Natural killer cell (primary cell): ENCODE measurements at regions not wholly inside any gene's neighbourhood (a gene's known extent, or its start where the extent isn't known, plus 50 kb on each side); places are given as distances from the start of the nearest gene placed in this dataset.

ENCODE experiments used
- ATAC-seq, 3 donors: fragments of 150-1000 bp in 2 of 3; fragments of 200-7000 bp in 1 of 3; cut with Tn5 transposase; 1 replicate in 1 of 3; 2 replicates in 2 of 3; pipeline ENCODE4 v1.10.0; 2021; ENCODE audit warnings: mild to moderate bottlenecking in 2 of 3, moderate library complexity in 2 of 3
- DNase-seq, 2 donors: peaks; one replicate each; pipeline versions ENCODE4 v3.0.0 to v3.0.0-alpha.2; 2013 to 2021; ENCODE audit warnings: mixed read lengths in 1 of 2
- H3K27ac ChIP-seq: one replicate; pipeline ENCODE4 v1.5.1; 2013; ENCODE audit warnings: mild to moderate bottlenecking, low read length
- H3K27me3 ChIP-seq: one replicate; pipeline ENCODE4 v1.6.1; 2013; ENCODE audit warnings: low read length; ENCODE audit not compliant: control insufficient read depth, insufficient read depth
- H3K36me3 ChIP-seq: one replicate; pipeline ENCODE4 v1.6.1; 2013; ENCODE audit warnings: low read length; ENCODE audit not compliant: control insufficient read depth, insufficient read depth
- H3K4me1 ChIP-seq: one replicate; pipeline ENCODE4 v1.6.1; 2013; ENCODE audit warnings: low read length; ENCODE audit not compliant: control insufficient read depth, insufficient read depth
- H3K4me3 ChIP-seq: one replicate; pipeline ENCODE4 v1.5.1; 2013; ENCODE audit warnings: low read length
- H3K9me3 ChIP-seq: one replicate; pipeline ENCODE4 v1.6.1; 2013; ENCODE audit warnings: low read length; ENCODE audit not compliant: control insufficient read depth, insufficient read depth
- H3K27ac Mint-ChIP-seq, 2 donors: one replicate each; pipeline ENCODE4 v1.8.0; 2022; ENCODE audit warnings: mild to moderate bottlenecking in 2 of 2, mixed read lengths in 2 of 2, moderate library complexity in 1 of 2
- H3K27me3 Mint-ChIP-seq, 2 donors: one replicate each; pipeline ENCODE4 v1.8.0; 2022; ENCODE audit warnings: low read depth in 2 of 2, mixed read lengths in 2 of 2
- H3K36me3 Mint-ChIP-seq: one replicate; pipeline ENCODE4 v1.8.0; 2022; ENCODE audit warnings: mixed read lengths
- H3K4me1 Mint-ChIP-seq, 2 donors: one replicate each; pipeline ENCODE4 v1.8.0; 2022; ENCODE audit warnings: mixed read lengths in 2 of 2
- H3K4me3 Mint-ChIP-seq: one replicate; pipeline ENCODE4 v1.8.0; 2022; ENCODE audit warnings: mild to moderate bottlenecking, moderate library complexity, mixed read lengths
- H3K9me3 Mint-ChIP-seq, 2 donors: one replicate each; pipeline ENCODE4 v1.8.0; 2022; ENCODE audit warnings: mixed read lengths in 2 of 2
- WGBS: methylation state at CpG from one replicate; pipeline ENCODE4 v1.1.7; 2013; ENCODE audit warnings: missing lambda C conversion rate; ENCODE audit not compliant: insufficient coverage; 5-methylcytosine and 5-hydroxymethylcytosine counted together
- intact Hi-C: fragments of 100-400 bp; cut with micrococcal nuclease; formaldehyde crosslinking; loops from one replicate; pipeline ENCODE4 v1.14.2; 2022
- TF ChIP-seq, protein P1 (sequence below): fragments of 200-600 bp; IDR thresholded peaks from one replicate; pipeline ENCODE4 v1.8.0; 2022; ENCODE audit warnings: antibody characterized with exemption

DNA sequence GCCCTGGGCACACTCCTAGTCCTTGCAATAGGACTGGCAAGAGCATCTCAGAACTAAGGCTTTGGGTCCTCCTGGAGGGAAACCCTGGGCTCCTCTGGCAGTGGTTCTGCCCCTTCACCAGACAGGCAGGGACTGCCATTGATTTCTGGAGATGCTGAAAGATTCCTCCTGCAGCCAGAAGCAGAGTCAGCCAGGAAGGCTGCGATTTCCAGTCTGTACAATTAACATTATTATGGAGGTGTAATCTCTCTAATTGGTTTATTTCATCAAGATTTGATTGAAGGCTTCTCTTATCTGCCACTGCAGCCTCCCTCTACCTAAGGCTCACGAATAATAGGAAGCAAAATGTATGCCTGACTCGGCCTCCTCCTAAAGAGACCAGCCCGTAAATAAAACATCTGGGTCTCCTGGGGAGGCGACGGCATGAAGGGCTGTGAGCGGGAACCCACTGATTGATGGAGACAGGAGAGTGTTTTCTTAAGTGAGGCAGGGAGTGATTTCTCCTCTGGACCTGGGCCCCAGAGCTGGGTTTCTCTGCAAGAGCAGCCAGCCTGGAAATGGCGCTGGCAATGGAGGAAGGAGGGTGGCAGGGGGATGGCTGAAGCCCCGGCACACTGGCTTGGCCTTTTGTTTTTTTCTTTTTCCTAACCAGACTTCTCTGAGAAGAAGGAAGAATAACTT lies 689.6 kb downstream of the DHX35 start:
- no peaks in the 10 kb centered on the region for H3K9me3 Mint-ChIP-seq
- Histone ChIP-seq H3K9me3 (peaks cover 4% of the 10 kb centered on the region), H3K27me3 (no peaks in the 10 kb centered on the region), H3K27ac (no peak overlapping the region), H3K4me3 (no peak overlapping the region), H3K36me3 (no peaks in the 10 kb centered on the region), H3K4me1 (no peaks in the 10 kb centered on the region)
- H3K36me3 Mint-ChIP-seq, result no peaks in the 10 kb centered on the region
- DNase-seq (no peak), ATAC-seq (no peak)
- no peaks in the 10 kb centered on the region for H3K4me1 Mint-ChIP-seq
- H3K4me3 Mint-ChIP-seq, result no peak overlapping the region
- intact Hi-C loops, result no loop called here
- TF ChIP-seq, protein P1, sequence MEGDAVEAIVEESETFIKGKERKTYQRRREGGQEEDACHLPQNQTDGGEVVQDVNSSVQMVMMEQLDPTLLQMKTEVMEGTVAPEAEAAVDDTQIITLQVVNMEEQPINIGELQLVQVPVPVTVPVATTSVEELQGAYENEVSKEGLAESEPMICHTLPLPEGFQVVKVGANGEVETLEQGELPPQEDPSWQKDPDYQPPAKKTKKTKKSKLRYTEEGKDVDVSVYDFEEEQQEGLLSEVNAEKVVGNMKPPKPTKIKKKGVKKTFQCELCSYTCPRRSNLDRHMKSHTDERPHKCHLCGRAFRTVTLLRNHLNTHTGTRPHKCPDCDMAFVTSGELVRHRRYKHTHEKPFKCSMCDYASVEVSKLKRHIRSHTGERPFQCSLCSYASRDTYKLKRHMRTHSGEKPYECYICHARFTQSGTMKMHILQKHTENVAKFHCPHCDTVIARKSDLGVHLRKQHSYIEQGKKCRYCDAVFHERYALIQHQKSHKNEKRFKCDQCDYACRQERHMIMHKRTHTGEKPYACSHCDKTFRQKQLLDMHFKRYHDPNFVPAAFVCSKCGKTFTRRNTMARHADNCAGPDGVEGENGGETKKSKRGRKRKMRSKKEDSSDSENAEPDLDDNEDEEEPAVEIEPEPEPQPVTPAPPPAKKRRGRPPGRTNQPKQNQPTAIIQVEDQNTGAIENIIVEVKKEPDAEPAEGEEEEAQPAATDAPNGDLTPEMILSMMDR, result no peak
- H3K27ac Mint-ChIP-seq, result no peak overlapping the region
- no peaks in the 10 kb centered on the region for H3K27me3 Mint-ChIP-seq
- 54% methylated on average over 9 of the region's 9 CpGs for WGBS

DNA sequence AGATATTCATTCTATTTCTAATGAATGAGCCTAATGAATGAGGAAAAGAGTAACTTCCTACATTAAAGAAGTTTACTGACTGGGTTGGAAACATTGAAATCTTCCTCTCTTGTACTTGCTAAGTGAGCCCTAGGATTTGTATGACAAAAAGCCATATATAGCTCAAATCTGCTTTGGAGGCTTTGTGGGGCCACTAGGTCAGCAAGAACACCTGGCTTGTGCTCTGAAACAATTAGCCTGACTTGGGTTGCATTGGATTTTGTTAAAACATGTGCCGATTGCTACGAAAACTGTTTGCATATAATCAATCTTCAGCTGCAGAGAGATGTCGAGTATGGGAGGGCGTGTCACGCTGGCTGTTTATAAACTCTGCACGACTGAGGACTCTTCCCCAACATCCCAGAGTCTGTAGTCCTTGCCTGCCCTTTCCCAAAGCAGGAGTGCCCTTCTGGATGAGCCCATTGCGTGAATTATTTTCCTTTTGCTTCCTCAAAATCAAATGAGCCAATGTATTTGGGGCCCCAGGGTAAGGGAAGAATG lies 684.8 kb downstream of the DHX35 start:
- Histone ChIP-seq H3K27me3 (no peaks in the 10 kb centered on the region), H3K36me3 (no peaks in the 10 kb centered on the region), H3K4me1 (no peaks in the 10 kb centered on the region), H3K4me3 (no peak overlapping the region), H3K9me3 (no peaks in the 10 kb centered on the region), H3K27ac (no peak overlapping the region)
- H3K4me3 Mint-ChIP-seq, result no peak overlapping the region
- no peaks in the 10 kb centered on the region for H3K27me3 Mint-ChIP-seq
- no peaks in the 10 kb centered on the region for H3K9me3 Mint-ChIP-seq
- H3K36me3 Mint-ChIP-seq, result no peaks in the 10 kb centered on the region
- TF ChIP-seq, protein P1, result no peak
- DNase-seq (no peak), ATAC-seq (no peak)
- no peak overlapping the region for H3K27ac Mint-ChIP-seq
- intact Hi-C loops, result no loop called here
- 84% methylated on average over 7 of the region's 7 CpGs for WGBS
- no peaks in the 10 kb centered on the region for H3K4me1 Mint-ChIP-seq

DNA sequence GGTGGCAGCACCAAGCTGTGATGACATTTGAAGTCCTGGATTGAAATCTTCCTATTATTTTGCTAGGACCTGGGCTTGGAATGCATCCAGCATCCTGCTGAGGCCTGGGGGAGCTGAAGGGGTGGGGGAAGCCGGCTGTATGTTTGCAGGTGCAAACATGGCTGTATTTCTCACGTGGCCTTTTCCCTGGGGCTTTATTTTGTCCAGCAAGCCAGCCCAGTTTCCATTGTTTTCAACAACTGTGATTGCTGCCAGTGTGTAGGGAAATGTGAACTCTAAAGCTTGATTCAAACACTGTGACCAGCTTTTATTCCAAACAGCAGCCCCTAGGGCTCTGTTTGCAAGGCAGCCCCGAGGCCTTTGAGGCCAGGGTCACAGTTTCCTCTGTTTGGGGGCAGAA lies 683.0 kb downstream of the DHX35 start:
- H3K27ac Mint-ChIP-seq, result no peak overlapping the region
- H3K4me1 Mint-ChIP-seq, result no peaks in the 10 kb centered on the region
- Histone ChIP-seq H3K27ac (no peak overlapping the region), H3K36me3 (no peaks in the 10 kb centered on the region), H3K4me3 (no peak overlapping the region), H3K9me3 (no peaks in the 10 kb centered on the region), H3K4me1 (no peaks in the 10 kb centered on the region), H3K27me3 (no peaks in the 10 kb centered on the region)
- DNase-seq (no peak), ATAC-seq (no peak)
- no peaks in the 10 kb centered on the region for H3K36me3 Mint-ChIP-seq
- H3K9me3 Mint-ChIP-seq, result no peaks in the 10 kb centered on the region
- intact Hi-C loops, result no loop called here
- H3K27me3 Mint-ChIP-seq, result no peaks in the 10 kb centered on the region
- H3K4me3 Mint-ChIP-seq, result no peak overlapping the region
- TF ChIP-seq, protein P1, result no peak
- 42% methylated on average over 3 of the region's 3 CpGs for WGBS

DNA sequence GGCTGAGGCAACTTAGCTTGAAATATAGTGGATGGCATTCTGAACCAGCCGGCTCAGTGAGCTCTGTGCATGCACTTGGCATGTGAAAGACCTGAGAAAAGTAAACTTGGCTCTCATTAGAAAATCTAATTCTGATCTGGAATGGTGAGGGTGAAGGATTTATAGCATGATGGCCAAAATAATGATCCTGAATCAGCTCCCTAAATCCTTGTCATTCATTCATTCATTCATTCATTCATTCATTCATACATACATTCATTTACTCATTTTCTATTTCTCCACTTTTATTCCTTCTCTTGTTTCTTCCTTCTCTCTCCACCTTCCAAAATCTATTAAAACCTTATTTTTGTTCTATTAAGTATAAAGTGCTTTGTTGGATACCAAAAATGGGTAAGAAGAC lies 681.1 kb downstream of the DHX35 start:
- 76% methylated on average over 1 of the region's 1 CpG for WGBS
- Mint-ChIP-seq H3K9me3 (no peaks in the 10 kb centered on the region), H3K36me3 (no peaks in the 10 kb centered on the region), H3K27me3 (no peaks in the 10 kb centered on the region), H3K27ac (no peak overlapping the region), H3K4me1 (no peaks in the 10 kb centered on the region), H3K4me3 (no peak overlapping the region)
- H3K27me3 ChIP-seq, result no peaks in the 10 kb centered on the region
- DNase-seq (no peak), ATAC-seq (no peak)
- TF ChIP-seq, protein P1, result no peak
- intact Hi-C loops, result no loop called here
- H3K36me3 ChIP-seq, result no peaks in the 10 kb centered on the region
- H3K9me3 ChIP-seq, result no peaks in the 10 kb centered on the region
- no peak overlapping the region for H3K27ac ChIP-seq
- H3K4me1 ChIP-seq, result no peaks in the 10 kb centered on the region
- no peak overlapping the region for H3K4me3 ChIP-seq
